WTC11 (cell line): ENCODE measurements at regions not wholly inside any gene's neighbourhood (a gene's known extent, or its start where the extent isn't known, plus 50 kb on each side); places are given as distances from the start of the nearest gene placed in this dataset.

ENCODE experiments used
- ATAC-seq: fragments of 200-7000 bp; cut with Tn5 transposase; 2 replicates; pipeline ENCODE4 v1.10.0; 2021; ENCODE audit warnings: mild to moderate bottlenecking, moderate library complexity
- CTCF ChIA-PET: fragments of 300-600 bp; sonication (Branson Sonifier 250); formaldehyde crosslinking; loops from one replicate; lab custom pipeline; 2021; ENCODE audit warnings: antibody characterized with exemption; lab: Charles Lee
- POLR2A ChIA-PET: fragments of 350-600 bp; sonication (Branson Sonifier 250); formaldehyde crosslinking; loops from one replicate; lab custom pipeline; 2021; ENCODE audit warnings: antibody characterized with exemption; lab: Charles Lee
- DNase-seq: peaks from one replicate; pipeline ENCODE4 v3.0.0; 2021; ENCODE audit warnings: low spot score
- H3K27ac Mint-ChIP-seq: 2 replicates; pipeline ENCODE4 v1.8.0; 2021; ENCODE audit warnings: mixed read lengths
- H3K27me3 Mint-ChIP-seq: 2 replicates; pipeline ENCODE4 v1.8.0; 2021; ENCODE audit warnings: low read depth, mild to moderate bottlenecking, moderate library complexity, mixed read lengths
- H3K36me3 Mint-ChIP-seq: 2 replicates; pipeline ENCODE4 v1.8.0; 2021; ENCODE audit warnings: mixed read lengths
- H3K4me1 Mint-ChIP-seq: 2 replicates; pipeline ENCODE4 v1.8.0; 2022; ENCODE audit warnings: mixed read lengths
- H3K4me3 Mint-ChIP-seq: 2 replicates; pipeline ENCODE4 v1.8.0; 2021; ENCODE audit warnings: mild to moderate bottlenecking, moderate library complexity, mixed read lengths
- H3K9me3 Mint-ChIP-seq: 2 replicates; pipeline ENCODE4 v1.8.0; 2021; ENCODE audit warnings: mixed read lengths
- CREB1 ChIP-seq: sonication (generic); formaldehyde crosslinking; IDR thresholded peaks from 2 replicates; pipeline ENCODE4 v1.8.0; 2023; ENCODE audit warnings: mild to moderate bottlenecking, missing genetic modification reagents
- EMX1 ChIP-seq: fragments of 250-450 bp; sonication (Bioruptor Pico); IDR thresholded peaks from 2 replicates; pipeline ENCODE4 v1.8.0; 2021; ENCODE audit warnings: mild to moderate bottlenecking
- ETV6 ChIP-seq: sonication (generic); formaldehyde crosslinking; IDR thresholded peaks from 2 replicates; pipeline ENCODE4 v1.8.1; 2022; ENCODE audit warnings: mild to moderate bottlenecking, missing genetic modification reagents
- JUN ChIP-seq: sonication (generic); formaldehyde crosslinking; IDR thresholded peaks from 2 replicates; pipeline ENCODE4 v1.8.0; 2023; ENCODE audit warnings: mild to moderate bottlenecking, missing genetic modification reagents
- NR2C2 ChIP-seq: sonication (generic); formaldehyde crosslinking; IDR thresholded peaks from 2 replicates; pipeline ENCODE4 v1.8.0; 2022; ENCODE audit warnings: mild to moderate bottlenecking, missing genetic modification reagents
- OVOL2 ChIP-seq: fragments of 250-450 bp; sonication (Bioruptor Pico); IDR thresholded peaks from 2 replicates; pipeline ENCODE4 v1.9.0; 2021; ENCODE audit warnings: mild to moderate bottlenecking, borderline replicate concordance
- RELA ChIP-seq: sonication (generic); formaldehyde crosslinking; IDR thresholded peaks from 2 replicates; pipeline ENCODE4 v1.8.1; 2022; ENCODE audit warnings: missing genetic modification reagents, mild to moderate bottlenecking, borderline replicate concordance
- RORB ChIP-seq: fragments of 250-450 bp; sonication (Bioruptor Pico); IDR thresholded peaks from 2 replicates; pipeline ENCODE4 v1.9.0; 2021; ENCODE audit warnings: mild to moderate bottlenecking
- SMAD3 ChIP-seq: sonication (generic); formaldehyde crosslinking; IDR thresholded peaks from 2 replicates; pipeline ENCODE4 v1.8.0; 2022; ENCODE audit warnings: missing genetic modification reagents, mild to moderate bottlenecking, borderline replicate concordance
- TEAD1 ChIP-seq: sonication (generic); formaldehyde crosslinking; IDR thresholded peaks from 2 replicates; pipeline ENCODE4 v1.8.0; 2022; ENCODE audit warnings: mild to moderate bottlenecking, missing genetic modification reagents
- TF ChIP-seq, protein P1 (sequence below): sonication (generic); formaldehyde crosslinking; IDR thresholded peaks from 2 replicates; pipeline ENCODE4 v1.8.1; 2023; ENCODE audit warnings: mild to moderate bottlenecking, missing genetic modification reagents, moderate library complexity
- TF ChIP-seq, protein P2 (sequence below): sonication (generic); formaldehyde crosslinking; conservative IDR thresholded peaks from 2 replicates; pipeline ENCODE4 v1.8.1; 2023; ENCODE audit warnings: mild to moderate bottlenecking, low read depth, missing genetic modification reagents, moderate library complexity
- TF ChIP-seq, protein P3 (sequence below): fragments of 250-450 bp; sonication (Bioruptor Pico); IDR thresholded peaks from 2 replicates; pipeline ENCODE4 v1.8.0; 2021; ENCODE audit warnings: mild to moderate bottlenecking
- TF ChIP-seq, protein P4 (sequence below): sonication (generic); formaldehyde crosslinking; IDR thresholded peaks from 2 replicates; pipeline ENCODE4 v1.8.1; 2022; ENCODE audit warnings: missing genetic modification reagents, borderline replicate concordance
- TF ChIP-seq, protein P5 (sequence below): fragments of 200-600 bp; IDR thresholded peaks from 2 replicates; pipeline ENCODE4 v1.8.0; 2022; ENCODE audit warnings: antibody characterized with exemption
- TF ChIP-seq, protein P6 (sequence below): sonication (generic); formaldehyde crosslinking; IDR thresholded peaks from 2 replicates; pipeline ENCODE4 v1.8.1; 2023; ENCODE audit warnings: mild to moderate bottlenecking, missing genetic modification reagents
- TF ChIP-seq, protein P7 (sequence below): fragments of 250-450 bp; sonication (Bioruptor Pico); IDR thresholded peaks from 2 replicates; pipeline ENCODE4 v2.1.2; 2022; ENCODE audit warnings: mild to moderate bottlenecking, moderate library complexity
- TF ChIP-seq, protein P8 (sequence below): fragments of 250-450 bp; sonication (Bioruptor Pico); IDR thresholded peaks from 2 replicates; pipeline ENCODE4 v1.9.0; 2021; ENCODE audit warnings: mild to moderate bottlenecking
- TF ChIP-seq, protein P9 (sequence below): sonication (generic); formaldehyde crosslinking; IDR thresholded peaks from 2 replicates; pipeline ENCODE4 v1.8.1; 2022; ENCODE audit warnings: low read depth, mild to moderate bottlenecking, moderate library complexity, missing genetic modification reagents, borderline replicate concordance

DNA sequence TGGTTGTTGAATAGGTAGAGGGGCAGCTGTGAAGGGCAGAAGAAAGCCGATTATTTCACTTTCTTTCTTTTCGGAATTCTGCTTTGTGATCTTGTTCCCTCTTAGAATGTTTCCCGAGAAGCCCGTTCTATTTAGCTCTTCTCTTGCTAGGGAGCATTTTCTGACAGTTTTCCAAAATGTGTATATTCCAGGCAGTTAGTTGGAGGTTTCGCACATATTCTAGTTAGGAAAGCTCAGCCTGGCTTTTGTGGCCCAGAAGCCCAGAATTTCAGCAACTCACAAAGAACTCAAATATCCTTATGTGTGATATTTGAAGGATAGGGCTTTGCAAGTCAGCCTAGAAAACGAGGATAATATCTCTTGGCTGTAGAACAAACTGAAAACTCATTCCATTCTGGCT is 461.0 kb upstream of the C9orf72 start (continued):
- TF ChIP-seq ETV6 (CRISPR knock-in tag): no peak
- no peak for TF ChIP-seq TEAD1 (CRISPR knock-in tag)
- no peak for TF ChIP-seq JUN (CRISPR knock-in tag)
- TF ChIP-seq, protein P1, sequence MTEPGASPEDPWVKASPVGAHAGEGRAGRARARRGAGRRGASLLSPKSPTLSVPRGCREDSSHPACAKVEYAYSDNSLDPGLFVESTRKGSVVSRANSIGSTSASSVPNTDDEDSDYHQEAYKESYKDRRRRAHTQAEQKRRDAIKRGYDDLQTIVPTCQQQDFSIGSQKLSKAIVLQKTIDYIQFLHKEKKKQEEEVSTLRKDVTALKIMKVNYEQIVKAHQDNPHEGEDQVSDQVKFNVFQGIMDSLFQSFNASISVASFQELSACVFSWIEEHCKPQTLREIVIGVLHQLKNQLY (CRISPR knock-in tag): no peak
- no peak for TF ChIP-seq RORB (CRISPR knock-in tag)
- TF ChIP-seq CREB1 (CRISPR knock-in tag): no peak
- TF ChIP-seq, protein P2, sequence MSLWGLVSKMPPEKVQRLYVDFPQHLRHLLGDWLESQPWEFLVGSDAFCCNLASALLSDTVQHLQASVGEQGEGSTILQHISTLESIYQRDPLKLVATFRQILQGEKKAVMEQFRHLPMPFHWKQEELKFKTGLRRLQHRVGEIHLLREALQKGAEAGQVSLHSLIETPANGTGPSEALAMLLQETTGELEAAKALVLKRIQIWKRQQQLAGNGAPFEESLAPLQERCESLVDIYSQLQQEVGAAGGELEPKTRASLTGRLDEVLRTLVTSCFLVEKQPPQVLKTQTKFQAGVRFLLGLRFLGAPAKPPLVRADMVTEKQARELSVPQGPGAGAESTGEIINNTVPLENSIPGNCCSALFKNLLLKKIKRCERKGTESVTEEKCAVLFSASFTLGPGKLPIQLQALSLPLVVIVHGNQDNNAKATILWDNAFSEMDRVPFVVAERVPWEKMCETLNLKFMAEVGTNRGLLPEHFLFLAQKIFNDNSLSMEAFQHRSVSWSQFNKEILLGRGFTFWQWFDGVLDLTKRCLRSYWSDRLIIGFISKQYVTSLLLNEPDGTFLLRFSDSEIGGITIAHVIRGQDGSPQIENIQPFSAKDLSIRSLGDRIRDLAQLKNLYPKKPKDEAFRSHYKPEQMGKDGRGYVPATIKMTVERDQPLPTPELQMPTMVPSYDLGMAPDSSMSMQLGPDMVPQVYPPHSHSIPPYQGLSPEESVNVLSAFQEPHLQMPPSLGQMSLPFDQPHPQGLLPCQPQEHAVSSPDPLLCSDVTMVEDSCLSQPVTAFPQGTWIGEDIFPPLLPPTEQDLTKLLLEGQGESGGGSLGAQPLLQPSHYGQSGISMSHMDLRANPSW (CRISPR knock-in tag): no peak
- TF ChIP-seq, protein P3, sequence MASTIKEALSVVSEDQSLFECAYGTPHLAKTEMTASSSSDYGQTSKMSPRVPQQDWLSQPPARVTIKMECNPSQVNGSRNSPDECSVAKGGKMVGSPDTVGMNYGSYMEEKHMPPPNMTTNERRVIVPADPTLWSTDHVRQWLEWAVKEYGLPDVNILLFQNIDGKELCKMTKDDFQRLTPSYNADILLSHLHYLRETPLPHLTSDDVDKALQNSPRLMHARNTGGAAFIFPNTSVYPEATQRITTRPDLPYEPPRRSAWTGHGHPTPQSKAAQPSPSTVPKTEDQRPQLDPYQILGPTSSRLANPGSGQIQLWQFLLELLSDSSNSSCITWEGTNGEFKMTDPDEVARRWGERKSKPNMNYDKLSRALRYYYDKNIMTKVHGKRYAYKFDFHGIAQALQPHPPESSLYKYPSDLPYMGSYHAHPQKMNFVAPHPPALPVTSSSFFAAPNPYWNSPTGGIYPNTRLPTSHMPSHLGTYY (CRISPR knock-in tag): no peak
- TF ChIP-seq, protein P4, sequence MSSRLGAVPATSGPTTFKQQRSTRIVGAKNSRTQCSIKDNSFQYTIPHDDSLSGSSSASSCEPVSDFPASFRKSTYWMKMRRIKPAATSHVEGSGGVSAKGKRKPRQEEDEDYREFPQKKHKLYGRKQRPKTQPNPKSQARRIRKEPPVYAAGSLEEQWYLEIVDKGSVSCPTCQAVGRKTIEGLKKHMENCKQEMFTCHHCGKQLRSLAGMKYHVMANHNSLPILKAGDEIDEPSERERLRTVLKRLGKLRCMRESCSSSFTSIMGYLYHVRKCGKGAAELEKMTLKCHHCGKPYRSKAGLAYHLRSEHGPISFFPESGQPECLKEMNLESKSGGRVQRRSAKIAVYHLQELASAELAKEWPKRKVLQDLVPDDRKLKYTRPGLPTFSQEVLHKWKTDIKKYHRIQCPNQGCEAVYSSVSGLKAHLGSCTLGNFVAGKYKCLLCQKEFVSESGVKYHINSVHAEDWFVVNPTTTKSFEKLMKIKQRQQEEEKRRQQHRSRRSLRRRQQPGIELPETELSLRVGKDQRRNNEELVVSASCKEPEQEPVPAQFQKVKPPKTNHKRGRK: no peak
- TF ChIP-seq, protein P5, sequence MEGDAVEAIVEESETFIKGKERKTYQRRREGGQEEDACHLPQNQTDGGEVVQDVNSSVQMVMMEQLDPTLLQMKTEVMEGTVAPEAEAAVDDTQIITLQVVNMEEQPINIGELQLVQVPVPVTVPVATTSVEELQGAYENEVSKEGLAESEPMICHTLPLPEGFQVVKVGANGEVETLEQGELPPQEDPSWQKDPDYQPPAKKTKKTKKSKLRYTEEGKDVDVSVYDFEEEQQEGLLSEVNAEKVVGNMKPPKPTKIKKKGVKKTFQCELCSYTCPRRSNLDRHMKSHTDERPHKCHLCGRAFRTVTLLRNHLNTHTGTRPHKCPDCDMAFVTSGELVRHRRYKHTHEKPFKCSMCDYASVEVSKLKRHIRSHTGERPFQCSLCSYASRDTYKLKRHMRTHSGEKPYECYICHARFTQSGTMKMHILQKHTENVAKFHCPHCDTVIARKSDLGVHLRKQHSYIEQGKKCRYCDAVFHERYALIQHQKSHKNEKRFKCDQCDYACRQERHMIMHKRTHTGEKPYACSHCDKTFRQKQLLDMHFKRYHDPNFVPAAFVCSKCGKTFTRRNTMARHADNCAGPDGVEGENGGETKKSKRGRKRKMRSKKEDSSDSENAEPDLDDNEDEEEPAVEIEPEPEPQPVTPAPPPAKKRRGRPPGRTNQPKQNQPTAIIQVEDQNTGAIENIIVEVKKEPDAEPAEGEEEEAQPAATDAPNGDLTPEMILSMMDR: no peak
- TF ChIP-seq, all 79 proteins: peak for 0

DNA sequence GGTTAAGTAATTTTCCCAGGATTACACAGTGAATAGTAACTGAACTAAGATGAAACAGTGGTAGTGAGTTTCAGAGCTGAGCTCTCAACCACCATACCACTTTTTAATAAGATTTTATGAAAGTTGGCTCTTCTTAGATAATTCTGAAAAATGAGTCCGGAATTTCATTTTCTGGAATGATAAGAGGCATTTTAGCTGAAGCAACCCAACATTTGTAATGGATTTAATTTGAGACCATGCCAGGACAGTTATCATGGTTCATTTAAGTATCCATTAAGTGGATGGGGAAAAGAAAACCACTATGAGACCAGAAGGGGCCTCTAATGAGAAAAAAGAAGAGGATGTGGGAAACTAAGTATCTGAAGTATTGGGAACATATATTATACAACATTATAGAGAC is 464.7 kb upstream of the C9orf72 start:
- peaks cover 5% of the 10 kb centered on the region; the same call in 1 of the 2 replicates for H3K36me3 Mint-ChIP-seq
- H3K27me3 Mint-ChIP-seq: no peaks in the 10 kb centered on the region
- DNase-seq (no peak), ATAC-seq (no peak)
- ChIA-PET POLR2A (no interaction called here), CTCF (interaction anchor here (0.9 kb wide), 1 partner anchor 327 kb away, joined by 3 read pairs; no protein-coding TSS in a partner anchor)
- 0 out of 2 replicates have a peak, but pooled peaks cover 3% of the 10 kb centered on the region for H3K4me1 Mint-ChIP-seq
- H3K27ac Mint-ChIP-seq: no peak overlapping the region
- H3K4me3 Mint-ChIP-seq: no peak overlapping the region
- H3K9me3 Mint-ChIP-seq: peaks cover 8% of the 10 kb centered on the region
- TF ChIP-seq, protein P6, sequence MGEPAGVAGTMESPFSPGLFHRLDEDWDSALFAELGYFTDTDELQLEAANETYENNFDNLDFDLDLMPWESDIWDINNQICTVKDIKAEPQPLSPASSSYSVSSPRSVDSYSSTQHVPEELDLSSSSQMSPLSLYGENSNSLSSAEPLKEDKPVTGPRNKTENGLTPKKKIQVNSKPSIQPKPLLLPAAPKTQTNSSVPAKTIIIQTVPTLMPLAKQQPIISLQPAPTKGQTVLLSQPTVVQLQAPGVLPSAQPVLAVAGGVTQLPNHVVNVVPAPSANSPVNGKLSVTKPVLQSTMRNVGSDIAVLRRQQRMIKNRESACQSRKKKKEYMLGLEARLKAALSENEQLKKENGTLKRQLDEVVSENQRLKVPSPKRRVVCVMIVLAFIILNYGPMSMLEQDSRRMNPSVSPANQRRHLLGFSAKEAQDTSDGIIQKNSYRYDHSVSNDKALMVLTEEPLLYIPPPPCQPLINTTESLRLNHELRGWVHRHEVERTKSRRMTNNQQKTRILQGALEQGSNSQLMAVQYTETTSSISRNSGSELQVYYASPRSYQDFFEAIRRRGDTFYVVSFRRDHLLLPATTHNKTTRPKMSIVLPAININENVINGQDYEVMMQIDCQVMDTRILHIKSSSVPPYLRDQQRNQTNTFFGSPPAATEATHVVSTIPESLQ (CRISPR knock-in tag): no peak
- no peak for TF ChIP-seq RELA (CRISPR knock-in tag)
- TF ChIP-seq, protein P5: no peak
- TF ChIP-seq, protein P1 (CRISPR knock-in tag): no peak
- no peak for TF ChIP-seq OVOL2 (CRISPR knock-in tag)
- TF ChIP-seq, protein P7, sequence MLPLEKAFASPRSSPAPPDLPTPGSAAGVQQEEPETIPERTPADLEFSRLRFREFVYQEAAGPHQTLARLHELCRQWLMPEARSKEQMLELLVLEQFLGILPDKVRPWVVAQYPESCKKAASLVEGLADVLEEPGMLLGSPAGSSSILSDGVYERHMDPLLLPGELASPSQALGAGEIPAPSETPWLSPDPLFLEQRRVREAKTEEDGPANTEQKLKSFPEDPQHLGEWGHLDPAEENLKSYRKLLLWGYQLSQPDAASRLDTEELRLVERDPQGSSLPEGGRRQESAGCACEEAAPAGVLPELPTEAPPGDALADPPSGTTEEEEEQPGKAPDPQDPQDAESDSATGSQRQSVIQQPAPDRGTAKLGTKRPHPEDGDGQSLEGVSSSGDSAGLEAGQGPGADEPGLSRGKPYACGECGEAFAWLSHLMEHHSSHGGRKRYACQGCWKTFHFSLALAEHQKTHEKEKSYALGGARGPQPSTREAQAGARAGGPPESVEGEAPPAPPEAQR (CRISPR knock-in tag): no peak
- TF ChIP-seq, protein P8, sequence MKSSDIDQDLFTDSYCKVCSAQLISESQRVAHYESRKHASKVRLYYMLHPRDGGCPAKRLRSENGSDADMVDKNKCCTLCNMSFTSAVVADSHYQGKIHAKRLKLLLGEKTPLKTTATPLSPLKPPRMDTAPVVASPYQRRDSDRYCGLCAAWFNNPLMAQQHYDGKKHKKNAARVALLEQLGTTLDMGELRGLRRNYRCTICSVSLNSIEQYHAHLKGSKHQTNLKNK (CRISPR knock-in tag): no peak
- TF ChIP-seq, protein P9, sequence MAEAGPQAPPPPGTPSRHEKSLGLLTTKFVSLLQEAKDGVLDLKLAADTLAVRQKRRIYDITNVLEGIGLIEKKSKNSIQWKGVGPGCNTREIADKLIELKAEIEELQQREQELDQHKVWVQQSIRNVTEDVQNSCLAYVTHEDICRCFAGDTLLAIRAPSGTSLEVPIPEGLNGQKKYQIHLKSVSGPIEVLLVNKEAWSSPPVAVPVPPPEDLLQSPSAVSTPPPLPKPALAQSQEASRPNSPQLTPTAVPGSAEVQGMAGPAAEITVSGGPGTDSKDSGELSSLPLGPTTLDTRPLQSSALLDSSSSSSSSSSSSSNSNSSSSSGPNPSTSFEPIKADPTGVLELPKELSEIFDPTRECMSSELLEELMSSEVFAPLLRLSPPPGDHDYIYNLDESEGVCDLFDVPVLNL (CRISPR knock-in tag): no peak
- no peak for TF ChIP-seq EMX1 (CRISPR knock-in tag)
- no peak for TF ChIP-seq SMAD3
- no peak for TF ChIP-seq NR2C2 (CRISPR knock-in tag)
